H9 (cell line): ENCODE measurements at regions not wholly inside any gene's neighbourhood (a gene's known extent, or its start where the extent isn't known, plus 50 kb on each side); places are given as distances from the start of the nearest gene placed in this dataset.

Experiments
- DNase-seq: peaks from one replicate; pipeline ENCODE4 v3.0.0-alpha.2; 2017
- H2AFZ ChIP-seq: one replicate; pipeline ENCODE4 v1.6.1; 2013; ENCODE audit warnings: mild to moderate bottlenecking, low read length, control low read depth, moderate library complexity
- H2AK5ac ChIP-seq: 2 replicates; pipeline ENCODE4 v1.6.1; 2013; ENCODE audit warnings: low read length, control low read depth, mixed read lengths; ENCODE audit not compliant: insufficient read length
- H2BK120ac ChIP-seq: one replicate; pipeline ENCODE4 v1.6.1; 2013; ENCODE audit warnings: low read depth, mild to moderate bottlenecking, low read length, control low read depth, inconsistent platforms; ENCODE audit not compliant: poor library complexity, severe bottlenecking
- H2BK12ac ChIP-seq: 2 replicates; pipeline ENCODE4 v1.6.1; 2013; ENCODE audit warnings: low read length, control low read depth, mixed read lengths, low read depth; ENCODE audit not compliant: insufficient read length
- H2BK15ac ChIP-seq: 2 replicates; pipeline ENCODE4 v1.6.1; 2013; ENCODE audit warnings: low read depth, low read length, control low read depth
- H2BK20ac ChIP-seq: one replicate; pipeline ENCODE4 v1.6.1; 2013; ENCODE audit warnings: low read depth, mild to moderate bottlenecking, low read length, control low read depth, inconsistent platforms; ENCODE audit not compliant: poor library complexity, severe bottlenecking
- H2BK5ac ChIP-seq: 2 replicates; pipeline ENCODE4 v1.6.1; 2013; ENCODE audit warnings: low read length, control low read depth, mixed read lengths; ENCODE audit not compliant: insufficient read length
- H3K14ac ChIP-seq: 2 replicates; pipeline ENCODE4 v1.6.1; 2013; ENCODE audit warnings: low read length, control low read depth; ENCODE audit not compliant: insufficient read depth
- H3K18ac ChIP-seq: 2 replicates; pipeline ENCODE4 v1.6.1; 2013; ENCODE audit warnings: low read depth, mild to moderate bottlenecking, mixed read lengths, low read length, control low read depth; ENCODE audit not compliant: insufficient read length
- H3K23ac ChIP-seq: 2 replicates; pipeline ENCODE4 v1.6.1; 2013; ENCODE audit warnings: low read length, control low read depth, mixed read lengths, low read depth; ENCODE audit not compliant: insufficient read length
- H3K23me2 ChIP-seq: 2 replicates; pipeline ENCODE4 v1.6.1; 2013; ENCODE audit warnings: low read depth, mild to moderate bottlenecking, mixed read lengths, low read length, control low read depth; ENCODE audit not compliant: insufficient read length, poor library complexity, severe bottlenecking
- H3K27ac ChIP-seq: 2 replicates; pipeline ENCODE4 v1.5.1; 2013; ENCODE audit warnings: low read length, control low read depth, mixed read lengths, low read depth; ENCODE audit not compliant: insufficient read length
- H3K27me3 ChIP-seq: 2 replicates; pipeline ENCODE4 v1.6.1; 2013; ENCODE audit warnings: low read length, control low read depth, inconsistent platforms; ENCODE audit not compliant: insufficient read depth
- H3K4ac ChIP-seq: 2 replicates; pipeline ENCODE4 v1.6.1; 2013; ENCODE audit warnings: low read depth, mild to moderate bottlenecking, control low read depth, inconsistent platforms, low read length, moderate library complexity
- H3K4me1 ChIP-seq: 2 replicates; pipeline ENCODE4 v1.6.1; 2013; ENCODE audit warnings: low read length, control low read depth, inconsistent platforms; ENCODE audit not compliant: insufficient read depth
- H3K4me2 ChIP-seq: 2 replicates; pipeline ENCODE4 v1.6.1; 2013; ENCODE audit warnings: low read length, control low read depth, mixed read lengths; ENCODE audit not compliant: insufficient read length, insufficient read depth
- H3K56ac ChIP-seq: 2 replicates; pipeline ENCODE4 v1.6.1; 2013; ENCODE audit warnings: low read depth, mild to moderate bottlenecking, mixed read lengths, low read length, control low read depth; ENCODE audit not compliant: insufficient read length
- H3K79me1 ChIP-seq: 2 replicates; pipeline ENCODE4 v1.6.1; 2013; ENCODE audit warnings: low read depth, mild to moderate bottlenecking, moderate library complexity, low read length, control low read depth, inconsistent platforms; ENCODE audit not compliant: insufficient read depth, poor library complexity, severe bottlenecking
- H3K79me2 ChIP-seq: 2 replicates; pipeline ENCODE4 v1.6.1; 2013; ENCODE audit warnings: low read length, control low read depth, inconsistent platforms; ENCODE audit not compliant: insufficient read depth
- H3K9ac ChIP-seq: 2 replicates; pipeline ENCODE4 v1.6.1; 2013; ENCODE audit warnings: low read length, control low read depth, mixed read lengths; ENCODE audit not compliant: insufficient read length; ENCODE audit errors: extremely low read depth
- H3K9me3 ChIP-seq: one replicate; pipeline ENCODE4 v1.6.1; 2013; ENCODE audit warnings: low read depth, low read length, inconsistent platforms; ENCODE audit not compliant: control insufficient read depth
- H3T11ph ChIP-seq: one replicate; pipeline ENCODE4 v1.6.1; 2013; ENCODE audit warnings: mild to moderate bottlenecking, low read length, control low read depth, inconsistent platforms
- H4K20me1 ChIP-seq: one replicate; pipeline ENCODE4 v1.6.1; 2013; ENCODE audit not compliant: control insufficient read depth, insufficient read length, insufficient read depth
- H4K5ac ChIP-seq: 2 replicates; pipeline ENCODE4 v1.6.1; 2013; ENCODE audit warnings: low read depth, mild to moderate bottlenecking, mixed read lengths, low read length, control low read depth; ENCODE audit not compliant: insufficient read length
- H4K8ac ChIP-seq: replicated peaks from 2 replicates; pipeline ENCODE4 v1.6.1; 2013; ENCODE audit warnings: low read length, control low read depth, mixed read lengths, low read depth; ENCODE audit not compliant: insufficient read length
- H4K91ac ChIP-seq: 2 replicates; pipeline ENCODE4 v1.6.1; 2013; ENCODE audit warnings: low read depth, mild to moderate bottlenecking, moderate library complexity, mixed read lengths, low read length, control low read depth; ENCODE audit not compliant: insufficient read length
- H3K27ac Mint-ChIP-seq, 3 experiments: 2 replicates in 2 of 3; 3 replicates in 1 of 3; pipeline ENCODE4 v1.8.0; 2020 to 2021; ENCODE audit warnings: mixed read lengths in 3 of 3, mild to moderate bottlenecking in 1 of 3, moderate library complexity in 1 of 3
- H3K27me3 Mint-ChIP-seq: 2 replicates; pipeline ENCODE4 v1.8.0; 2021; ENCODE audit warnings: low read depth, mild to moderate bottlenecking, moderate library complexity, mixed read lengths
- H3K36me3 Mint-ChIP-seq, 3 experiments: 2 replicates in 2 of 3; 3 replicates in 1 of 3; pipeline ENCODE4 v1.8.0; 2020 to 2021; ENCODE audit warnings: low read depth in 3 of 3, mixed read lengths in 3 of 3; ENCODE audit not compliant: insufficient read depth in 1 of 3
- H3K4me1 Mint-ChIP-seq, 2 experiments: 2 replicates each; pipeline ENCODE4 v1.8.0; 2020; ENCODE audit warnings: mixed read lengths in 2 of 2
- H3K4me3 Mint-ChIP-seq, 2 experiments: 2 replicates in 1 of 2; 3 replicates in 1 of 2; pipeline ENCODE4 v1.8.0; 2020 to 2021; ENCODE audit warnings: mild to moderate bottlenecking in 2 of 2, mixed read lengths in 2 of 2, moderate library complexity in 1 of 2
- H3K9me3 Mint-ChIP-seq, 2 experiments: 2 replicates in 1 of 2; 3 replicates in 1 of 2; pipeline ENCODE4 v1.8.0; 2020; ENCODE audit warnings: mild to moderate bottlenecking in 2 of 2, mixed read lengths in 2 of 2, moderate library complexity in 1 of 2
- WGBS: extraction: QIAGEN DNeasy Blood & Tissue Kit; methylation state at CpG from one replicate; pipeline ENCODE4 v1.1.7; 2013; ENCODE audit warnings: missing lambda C conversion rate, low lambda C conversion rate, mixed read lengths; ENCODE audit not compliant: insufficient read length; ENCODE audit errors: extremely low coverage; 5-methylcytosine and 5-hydroxymethylcytosine counted together
- TF ChIP-seq, protein P1 (sequence below): fragments of 200-600 bp; sonication (generic); conservative IDR thresholded peaks from 3 replicates; pipeline ENCODE4 v1.8.0; 2021; ENCODE audit warnings: antibody characterized with exemption, mild to moderate bottlenecking

DNA sequence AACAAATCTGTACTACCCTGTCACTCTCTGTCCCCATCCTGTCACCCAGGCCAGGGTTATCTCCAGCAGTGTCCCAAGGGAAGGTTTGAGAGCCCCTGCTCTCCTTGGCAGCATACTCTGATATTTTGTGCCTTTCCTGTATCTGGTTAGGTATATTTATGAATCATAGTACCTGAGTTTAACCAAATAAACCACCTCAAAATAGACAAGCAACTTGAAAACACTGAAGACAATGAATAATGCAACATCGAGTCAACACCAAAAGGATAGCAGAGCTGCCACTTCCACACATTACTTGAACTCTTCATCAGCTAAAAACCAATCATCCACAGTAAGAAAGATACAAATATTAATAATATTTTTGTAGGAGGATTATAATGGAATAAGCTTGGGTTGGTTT lies 142.6 kb upstream of the TAB2 start:
- Histone ChIP-seq H2BK5ac (no peak overlapping the region), H2AK5ac (no peak overlapping the region), H3K79me2 (no peaks in the 10 kb centered on the region), H3T11ph (no peak overlapping the region), H2BK20ac (no peak overlapping the region), H3K23ac (no peak overlapping the region), H3K4me1 (no peaks in the 10 kb centered on the region), H4K91ac (no peak overlapping the region), H4K20me1 (no peaks in the 10 kb centered on the region), H2AFZ (no peak overlapping the region), H3K4ac (no peak overlapping the region), H3K27me3 (no peaks in the 10 kb centered on the region), H3K27ac (no peak overlapping the region), H3K56ac (no peak overlapping the region), H3K9me3 (no peaks in the 10 kb centered on the region), H3K9ac (no peak overlapping the region), H2BK15ac (no peak overlapping the region), H2BK120ac (no peak overlapping the region), H4K8ac (no peak overlapping the region), H4K5ac (no peak overlapping the region), H3K14ac (no peak overlapping the region), H3K23me2 (no peaks in the 10 kb centered on the region), H3K4me2 (no peak overlapping the region), H2BK12ac (no peak overlapping the region), H3K18ac (no peak overlapping the region), H3K79me1 (no peaks in the 10 kb centered on the region)
- Mint-ChIP-seq H3K9me3 (peaks cover 4% of the 10 kb centered on the region in 2 experiments; a peak in 4 of 5 replicates), H3K27ac (no peak overlapping the region), H3K4me3 (no peak overlapping the region), H3K4me1 (peaks cover 2% of the 10 kb centered on the region in 2 experiments; a peak in 1 of 4 replicates), H3K36me3 (peaks cover 0 to 5% (median 0%) of the 10 kb centered on the region in 3 experiments; a peak in 1 of 7 replicates), H3K27me3 (peaks cover 2% of the 10 kb centered on the region; the same call in 1 of the 2 replicates)
- TF ChIP-seq, protein P1, sequence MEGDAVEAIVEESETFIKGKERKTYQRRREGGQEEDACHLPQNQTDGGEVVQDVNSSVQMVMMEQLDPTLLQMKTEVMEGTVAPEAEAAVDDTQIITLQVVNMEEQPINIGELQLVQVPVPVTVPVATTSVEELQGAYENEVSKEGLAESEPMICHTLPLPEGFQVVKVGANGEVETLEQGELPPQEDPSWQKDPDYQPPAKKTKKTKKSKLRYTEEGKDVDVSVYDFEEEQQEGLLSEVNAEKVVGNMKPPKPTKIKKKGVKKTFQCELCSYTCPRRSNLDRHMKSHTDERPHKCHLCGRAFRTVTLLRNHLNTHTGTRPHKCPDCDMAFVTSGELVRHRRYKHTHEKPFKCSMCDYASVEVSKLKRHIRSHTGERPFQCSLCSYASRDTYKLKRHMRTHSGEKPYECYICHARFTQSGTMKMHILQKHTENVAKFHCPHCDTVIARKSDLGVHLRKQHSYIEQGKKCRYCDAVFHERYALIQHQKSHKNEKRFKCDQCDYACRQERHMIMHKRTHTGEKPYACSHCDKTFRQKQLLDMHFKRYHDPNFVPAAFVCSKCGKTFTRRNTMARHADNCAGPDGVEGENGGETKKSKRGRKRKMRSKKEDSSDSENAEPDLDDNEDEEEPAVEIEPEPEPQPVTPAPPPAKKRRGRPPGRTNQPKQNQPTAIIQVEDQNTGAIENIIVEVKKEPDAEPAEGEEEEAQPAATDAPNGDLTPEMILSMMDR: no peak
- no peak for DNase-seq
- no CpG with 5 or more reads among the region's 1 CpG for WGBS
